C1 segment of cervical spinal cord (tissue), 14 donors: ENCODE measurements at regions not wholly inside any gene's neighbourhood (a gene's known extent, or its start where the extent isn't known, plus 50 kb on each side); places are given as distances from the start of the nearest gene placed in this dataset.

Experiments used
- DNase-seq, 14 donors: peaks; one replicate each; lab custom pipeline; 2025; lab: John Stamatoyannopoulos, UW

DNA sequence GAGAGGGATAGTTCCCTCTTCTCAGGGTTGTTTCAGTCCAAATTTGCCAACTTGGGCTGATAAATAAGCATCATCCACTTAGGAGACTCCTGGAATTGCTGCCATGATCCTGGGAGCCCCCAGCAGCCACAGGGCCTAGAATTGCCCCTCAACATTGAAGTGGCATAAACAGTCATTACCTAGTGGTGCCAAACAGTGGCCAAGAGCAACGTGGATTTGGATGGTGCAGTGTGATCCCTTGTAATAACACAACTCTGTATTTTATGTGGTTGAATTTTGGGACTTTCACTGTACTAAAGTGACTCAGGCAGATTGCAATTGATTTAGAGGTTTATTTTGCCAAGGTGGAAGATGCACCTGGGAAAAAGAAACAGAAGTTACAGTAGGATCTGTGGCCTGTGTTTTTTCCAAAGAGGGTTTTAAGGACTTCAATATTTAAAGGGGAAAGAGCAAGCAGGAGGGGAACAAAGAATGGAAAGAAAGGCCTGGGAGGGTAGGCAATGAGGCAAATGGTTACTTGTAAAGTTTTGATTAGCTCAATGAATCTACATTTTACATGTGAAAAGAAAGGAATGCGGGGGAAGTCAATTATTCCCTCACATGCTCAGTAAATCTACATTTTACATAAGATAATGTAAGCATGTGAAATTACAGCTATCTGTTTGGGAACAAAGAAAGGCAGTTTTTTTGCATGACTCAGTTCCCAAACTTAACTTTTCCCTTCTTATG, 168.0 kb upstream of the NOX3 start:
- no peak for DNase-seq

DNA sequence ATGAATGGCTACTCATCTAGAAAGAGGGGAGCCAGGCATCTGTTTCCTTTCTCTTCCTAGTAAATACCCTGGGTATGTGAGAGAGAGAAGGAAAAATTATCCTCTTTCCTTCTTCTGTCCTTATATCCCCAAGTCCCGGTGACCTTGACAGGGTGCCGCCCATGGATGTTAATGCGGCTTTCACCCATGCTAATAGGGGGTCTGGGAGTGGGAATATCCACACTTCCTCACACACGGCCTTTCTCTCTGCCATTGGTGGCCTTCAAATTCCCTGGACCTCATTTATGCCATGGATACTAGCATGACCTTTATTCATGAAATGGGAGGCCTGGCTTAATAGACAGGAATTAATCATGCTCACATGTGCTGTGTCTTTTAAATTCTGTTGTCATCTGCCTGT, 159.0 kb upstream of the NOX3 start:
- DNase-seq = no peak

DNA sequence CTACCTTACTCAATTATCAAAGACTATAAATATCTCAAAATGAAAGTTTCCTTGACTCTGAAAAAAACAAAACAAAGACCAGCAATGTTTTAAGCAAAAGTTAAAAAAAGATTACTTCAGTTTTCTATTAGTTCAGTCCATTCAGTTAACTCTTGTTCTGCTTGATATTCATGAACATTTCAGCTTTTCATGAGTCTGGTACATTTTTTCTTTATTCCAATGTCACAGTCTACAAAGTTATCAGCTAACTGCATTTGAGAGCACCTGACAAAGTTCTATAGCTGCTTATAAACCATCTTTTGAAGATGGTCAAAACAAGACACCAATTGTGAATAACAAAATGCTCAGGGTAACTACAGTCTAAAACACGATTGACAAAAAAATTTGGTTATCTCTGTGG, 156.1 kb upstream of the NOX3 start:
- DNase-seq = no peak

DNA sequence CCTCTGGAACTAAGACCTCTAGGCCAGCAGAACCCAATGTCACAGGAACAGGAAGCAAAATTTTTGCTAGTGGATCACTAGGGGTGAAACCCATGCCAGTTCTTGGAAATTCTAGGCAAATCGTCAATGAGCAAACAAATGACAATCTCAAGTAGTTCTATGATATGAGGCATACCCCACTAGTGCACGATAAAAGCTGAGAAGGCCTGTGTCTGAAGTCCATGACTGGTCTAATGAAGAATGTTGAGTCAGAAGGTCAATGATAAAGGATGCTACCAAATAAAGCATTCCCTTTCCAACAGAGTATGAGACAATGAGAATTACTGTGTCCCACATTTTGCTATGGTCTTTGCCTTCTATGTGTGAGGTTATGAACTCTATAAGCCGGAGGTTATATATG, 149.4 kb upstream of the NOX3 start:
- no peak for DNase-seq

DNA sequence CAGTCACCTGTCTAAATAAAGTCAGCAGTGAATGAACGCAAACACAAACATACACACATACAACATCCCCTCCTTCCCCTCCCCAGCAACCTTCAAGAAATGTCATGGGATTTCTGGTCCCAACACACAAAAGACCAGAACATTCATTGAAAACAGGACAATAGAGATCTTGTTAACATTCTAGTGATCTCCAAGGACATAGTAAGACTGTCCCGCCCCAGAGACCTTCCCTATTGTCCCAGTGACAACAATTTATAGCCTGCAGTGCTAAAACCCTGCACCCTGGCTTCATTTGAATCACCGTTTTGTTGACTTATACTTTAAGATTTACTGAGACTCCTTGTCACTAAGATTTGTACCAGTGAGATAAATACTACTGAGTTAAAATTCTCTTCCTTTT, 143.9 kb upstream of the NOX3 start:
- peak in 2 of 14 donors; percentile 13 to 29 for DNase-seq

DNA sequence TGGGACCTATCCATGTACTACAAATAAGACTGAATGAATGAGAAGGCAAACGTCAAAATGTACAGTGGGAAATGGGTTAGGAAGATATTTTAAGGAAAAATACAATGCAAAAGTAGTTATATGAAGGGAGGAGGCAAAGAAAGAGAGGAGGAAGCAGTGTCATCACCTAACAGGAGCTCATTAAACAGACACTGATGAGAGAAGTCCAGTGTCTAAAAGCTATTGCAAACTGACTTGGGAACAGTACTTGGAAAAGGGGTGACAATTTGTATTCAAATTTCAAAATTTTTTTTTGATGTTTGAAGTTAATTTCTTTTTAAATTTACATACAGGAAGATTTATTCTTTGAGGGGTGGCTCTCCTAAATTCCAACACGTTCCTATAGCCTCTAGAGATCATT, 143.5 kb upstream of the NOX3 start:
- DNase-seq = no peak

DNA sequence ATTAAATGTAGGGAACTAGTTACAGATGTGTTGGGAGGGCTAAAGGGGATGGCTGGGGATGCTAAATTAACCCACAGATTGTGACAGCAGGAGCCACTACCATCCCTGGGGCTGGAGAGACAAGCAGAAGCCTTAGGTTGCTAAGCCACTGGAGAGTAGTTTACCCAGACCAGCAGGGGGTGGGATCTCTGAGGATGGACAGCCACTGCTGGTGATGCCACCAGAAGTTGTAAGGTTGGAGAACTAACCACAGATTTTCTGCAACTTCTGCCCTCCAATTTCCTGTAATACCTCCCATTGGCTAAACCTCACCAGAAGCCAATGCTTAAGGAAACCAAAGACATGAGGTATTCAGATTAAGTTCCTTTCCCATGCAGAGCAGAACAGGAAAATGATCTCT, 139.6 kb upstream of the NOX3 start:
- no peak for DNase-seq

DNA sequence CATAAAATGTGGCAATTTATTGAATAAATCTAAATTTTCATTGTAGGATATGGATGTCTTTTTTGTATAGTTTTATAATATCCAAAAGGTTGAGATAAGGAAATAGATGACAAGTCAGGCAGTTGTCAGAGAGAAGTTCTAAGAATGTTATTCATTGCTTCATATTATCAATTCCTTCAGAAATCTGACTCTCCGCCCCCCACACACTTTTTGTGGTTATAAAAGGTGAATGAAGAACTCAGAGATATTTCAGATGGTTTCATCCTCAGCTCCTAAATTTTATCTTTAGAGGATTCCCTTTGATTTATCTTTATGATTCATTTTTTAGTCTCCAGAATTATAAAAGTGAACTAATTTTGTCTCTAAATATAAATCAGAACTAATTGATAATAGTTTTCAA, 136.1 kb upstream of the NOX3 start:
- no peak for DNase-seq

DNA sequence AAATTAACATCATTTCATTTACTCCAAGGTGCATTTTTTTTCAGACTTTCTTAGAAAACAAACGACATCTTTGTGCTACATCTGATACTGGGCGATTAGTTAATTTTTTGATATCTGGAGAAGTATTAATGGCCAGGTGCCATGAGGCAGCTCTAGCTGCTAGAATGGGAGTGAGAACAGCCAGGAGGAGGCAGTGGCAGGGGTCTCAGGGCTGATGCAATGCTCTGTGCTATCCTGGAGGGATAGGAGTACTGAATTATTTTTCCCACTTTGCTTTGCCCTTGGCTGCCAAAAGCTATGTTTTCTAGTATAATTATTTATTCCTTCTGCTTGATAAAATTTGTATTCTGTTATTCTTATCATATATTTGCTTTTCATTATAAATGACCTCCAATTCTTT, 133.6 kb upstream of the NOX3 start:
- no peak for DNase-seq

DNA sequence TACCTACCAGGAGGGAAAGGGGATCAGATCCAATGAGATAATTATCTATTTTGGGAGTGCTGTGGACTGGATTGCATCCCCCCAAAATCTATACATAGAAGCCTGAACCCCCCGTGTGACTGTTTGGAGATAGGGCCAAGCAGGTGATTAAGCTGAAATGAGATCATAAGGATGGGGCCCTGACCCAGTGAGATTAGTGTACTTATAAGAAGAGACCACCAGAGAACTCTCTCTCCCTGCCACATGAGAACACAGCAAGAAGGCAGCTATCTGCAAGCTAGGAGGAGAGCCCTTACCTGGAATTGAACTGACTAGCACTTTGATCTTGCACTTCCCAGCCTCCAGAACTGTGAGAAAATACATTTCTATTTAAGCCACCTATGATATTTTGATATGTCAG, 132.2 kb upstream of the NOX3 start:
- DNase-seq = no peak

DNA sequence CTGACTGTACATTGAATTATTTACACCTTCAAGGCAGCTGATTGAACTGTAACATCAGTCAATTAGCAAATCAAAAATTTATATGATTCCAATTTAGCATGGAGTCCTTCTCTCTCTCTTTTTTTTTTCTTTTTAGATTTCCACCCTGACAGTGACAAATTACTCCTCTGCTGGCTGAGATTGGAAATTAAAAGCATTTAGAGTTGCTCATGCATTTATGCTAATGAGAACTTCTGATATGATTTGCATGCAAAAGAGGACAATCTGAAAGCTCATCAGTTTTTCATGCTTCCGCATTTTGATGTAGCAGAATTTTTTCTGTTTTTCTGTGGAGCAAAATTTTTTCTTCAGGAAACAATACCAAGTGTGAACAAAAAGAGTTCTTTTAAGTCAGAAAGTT, 130.5 kb upstream of the NOX3 start:
- DNase-seq = no peak

DNA sequence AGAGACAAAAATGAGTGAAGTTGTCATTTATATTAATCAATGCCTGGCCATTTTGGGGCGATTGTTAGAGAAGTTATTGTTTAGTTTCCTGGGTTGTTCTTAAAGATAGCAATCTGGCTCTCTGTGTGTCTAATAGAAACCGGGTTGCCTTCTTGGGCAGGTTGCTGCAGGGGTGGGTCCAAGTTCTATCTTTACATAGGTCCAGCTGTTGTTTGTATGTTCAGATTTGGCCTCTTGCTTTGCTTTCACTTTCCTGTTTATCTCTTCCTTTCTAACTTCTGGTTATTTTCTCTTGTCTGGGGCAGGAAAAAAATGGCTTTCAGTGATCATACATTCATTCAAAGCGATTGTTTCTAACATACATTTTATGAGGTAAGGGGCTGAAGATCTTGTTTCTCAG, 128.4 kb upstream of the NOX3 start:
- no peak for DNase-seq

DNA sequence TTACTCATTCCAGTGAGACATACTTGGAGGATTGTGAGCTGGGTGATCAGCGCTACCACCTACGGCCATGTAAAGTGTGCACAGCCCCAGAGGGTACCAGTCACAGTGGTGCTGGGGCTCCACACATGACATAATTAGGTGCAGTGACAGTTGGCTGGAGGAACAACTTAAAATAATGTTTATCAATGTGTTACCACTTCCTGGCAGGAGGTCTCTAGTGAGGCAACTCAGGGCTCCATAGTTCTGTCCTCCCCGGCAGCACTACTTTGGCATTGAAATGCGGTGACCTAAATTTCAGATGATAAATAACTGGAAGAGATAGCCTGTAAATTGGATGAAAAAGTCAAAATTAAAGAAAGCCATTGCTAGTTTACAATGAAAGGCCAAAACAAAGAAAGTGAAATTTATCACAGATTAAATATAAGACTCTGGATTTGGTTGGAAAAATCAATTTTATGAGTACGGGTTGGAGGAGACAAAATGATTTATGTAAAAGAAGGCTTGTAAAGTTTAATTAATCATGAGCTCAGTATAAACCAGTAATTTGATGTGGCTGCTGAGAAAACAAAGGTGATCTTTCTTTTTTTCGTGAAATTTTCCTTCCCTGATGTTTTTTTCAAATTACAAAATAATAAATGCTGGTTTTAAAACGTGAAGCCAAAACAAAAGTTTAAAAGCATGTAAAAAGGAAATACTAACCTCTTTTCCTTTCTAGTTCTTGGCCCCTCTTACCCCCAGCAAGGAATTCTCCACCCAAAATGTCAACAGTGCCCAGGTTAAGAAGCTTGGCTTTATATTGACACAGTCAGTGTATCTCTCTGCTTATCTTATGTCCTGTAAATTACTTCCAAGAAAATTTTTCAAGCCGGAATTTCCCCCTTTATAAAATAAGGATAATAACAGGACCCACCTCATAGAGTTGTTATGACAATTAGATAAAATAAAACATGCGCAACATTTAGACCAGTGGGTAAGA, 126.7 kb upstream of the NOX3 start:
- DNase-seq = no peak

DNA sequence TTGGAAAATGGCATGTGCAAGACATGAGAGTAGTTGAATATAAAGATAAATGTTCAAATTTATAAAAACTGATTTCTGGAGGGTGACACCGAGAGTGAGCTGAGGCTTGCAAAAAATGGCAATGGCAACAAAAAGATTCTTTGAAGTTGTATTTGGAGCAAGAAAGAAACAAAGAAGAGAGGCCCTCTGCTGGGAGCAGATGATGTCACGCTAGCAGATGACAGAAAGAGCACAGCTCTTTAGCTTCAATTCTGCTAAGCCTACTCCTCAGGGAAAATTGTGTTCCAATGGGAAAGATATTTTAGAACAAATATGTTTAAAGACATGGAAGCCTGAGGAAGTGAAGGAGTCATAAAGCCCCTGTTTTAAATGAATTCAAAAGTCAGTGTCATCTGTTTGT, 125.3 kb upstream of the NOX3 start:
- DNase-seq = no peak

DNA sequence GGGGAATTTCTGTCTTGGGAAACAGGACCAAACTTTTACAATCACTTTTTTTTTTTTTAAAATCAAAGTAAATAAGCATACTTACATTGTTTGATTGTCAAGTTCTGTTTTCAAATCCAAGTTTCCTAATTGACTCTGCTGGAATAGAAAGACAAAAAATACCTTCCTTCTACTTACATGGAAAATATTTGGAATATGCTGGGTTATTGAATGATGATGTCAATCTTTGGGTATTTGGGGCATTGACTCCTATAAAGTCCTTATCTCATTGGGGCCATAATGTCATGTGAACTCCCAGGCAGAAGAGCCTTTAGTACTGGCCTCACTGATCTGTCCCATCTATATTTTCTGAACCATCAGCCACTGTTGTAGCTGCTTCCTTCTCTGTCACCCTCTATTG, 122.6 kb upstream of the NOX3 start:
- no peak for DNase-seq

DNA sequence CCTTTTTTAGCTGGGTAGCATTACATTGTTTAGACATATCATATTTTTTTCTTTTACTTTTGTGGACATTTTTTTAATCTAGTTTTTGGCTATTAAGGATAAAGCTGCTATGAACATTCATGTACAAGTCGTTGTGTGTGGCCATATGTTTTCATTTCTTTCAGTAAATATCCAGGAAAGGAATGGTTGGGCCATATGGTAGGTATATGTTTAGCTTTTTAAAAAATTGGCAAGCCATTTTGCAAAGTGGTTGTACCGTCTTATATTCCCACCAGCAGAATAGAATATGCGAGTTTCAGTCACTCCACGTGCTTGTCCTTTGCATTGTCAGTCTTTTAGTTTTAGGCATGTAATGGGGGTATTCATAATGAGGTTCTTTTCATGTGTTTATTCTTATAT, 106.3 kb upstream of the NOX3 start:
- no peak for DNase-seq

DNA sequence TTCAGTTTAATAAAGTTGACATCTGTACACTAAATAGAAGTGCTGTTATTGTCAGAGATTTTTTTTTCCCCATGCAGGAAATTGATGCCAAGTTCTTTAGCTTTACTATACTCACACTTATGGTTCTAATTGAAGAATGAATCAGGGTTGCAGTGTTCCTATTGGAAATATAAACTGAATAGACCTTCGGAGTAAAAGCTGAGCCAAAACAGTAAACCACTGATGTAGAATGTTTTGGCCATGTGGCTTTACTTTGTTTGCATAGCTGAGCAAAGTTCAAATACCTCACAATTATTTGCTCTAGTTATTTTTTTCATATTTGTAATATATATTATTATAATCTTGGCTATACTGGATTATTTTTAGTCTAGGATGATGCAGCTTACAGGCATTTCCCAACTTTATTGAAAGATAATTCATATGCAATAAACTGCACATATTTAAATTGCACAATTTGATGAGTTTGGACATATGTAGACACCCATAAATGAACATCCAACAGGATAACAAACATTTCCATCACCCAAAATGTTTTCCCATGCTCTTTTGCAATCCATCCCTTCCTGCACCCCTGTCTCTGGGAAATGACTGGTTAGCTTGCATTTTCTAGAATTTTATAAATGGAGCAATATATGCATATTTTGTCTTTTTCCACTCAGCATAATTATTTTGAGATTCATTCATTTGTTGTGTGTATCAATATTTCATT, 105.8 kb upstream of the NOX3 start:
- DNase-seq = no peak

DNA sequence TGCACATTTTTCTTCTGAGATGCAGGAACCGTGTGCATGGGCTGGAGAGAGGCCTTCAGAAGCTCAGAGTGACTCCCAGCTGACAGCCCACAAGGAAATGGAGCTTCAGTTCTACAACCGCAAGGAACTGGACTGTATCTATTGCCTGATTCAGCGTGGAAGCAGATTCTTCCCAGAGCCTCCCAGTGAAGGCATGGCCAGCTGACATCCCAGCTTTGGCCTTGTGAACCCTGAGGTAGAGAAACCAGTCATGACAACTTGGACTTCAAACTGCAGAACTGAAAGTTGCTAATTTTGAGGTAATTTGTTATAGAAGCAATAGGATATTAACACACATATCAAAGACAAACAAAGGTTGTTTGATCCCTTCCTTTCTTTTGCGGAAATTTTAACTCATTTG, 94.3 kb upstream of the NOX3 start:
- DNase-seq = no peak

DNA sequence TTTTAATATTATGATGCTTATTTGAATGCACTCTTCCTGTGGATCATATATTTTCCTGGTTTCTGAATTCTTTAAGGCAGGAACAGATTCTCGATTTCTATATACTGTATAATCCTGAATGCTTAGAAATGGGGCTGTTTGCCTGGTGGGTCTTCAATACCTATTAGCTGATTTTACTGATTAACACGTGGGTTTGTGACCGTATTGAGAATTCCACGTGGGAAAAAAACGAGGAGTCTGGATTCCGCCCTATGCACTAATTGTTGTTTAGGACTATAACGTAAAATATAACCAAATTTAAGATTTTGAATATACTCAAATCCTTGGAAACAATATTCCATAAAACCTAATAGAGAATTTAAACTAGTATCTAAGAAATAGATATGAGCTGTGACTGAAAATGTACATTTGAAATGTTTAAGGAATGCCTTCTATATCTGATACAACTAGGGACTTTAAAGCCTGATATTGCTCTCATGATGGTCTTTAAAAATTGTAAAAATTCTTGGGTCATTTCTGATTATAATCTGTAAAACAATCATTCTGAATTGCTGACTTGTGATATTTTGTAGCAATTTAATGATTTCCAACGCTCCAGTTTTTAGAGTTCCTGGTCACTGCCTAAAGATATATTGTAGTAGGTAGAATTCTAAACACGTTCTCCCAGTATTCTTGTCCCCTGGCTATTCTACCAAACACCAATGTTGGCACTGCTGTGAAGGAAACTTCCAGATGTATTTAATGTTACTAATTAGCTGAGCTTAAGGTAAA, 93.6 kb upstream of the NOX3 start:
- no peak for DNase-seq

DNA sequence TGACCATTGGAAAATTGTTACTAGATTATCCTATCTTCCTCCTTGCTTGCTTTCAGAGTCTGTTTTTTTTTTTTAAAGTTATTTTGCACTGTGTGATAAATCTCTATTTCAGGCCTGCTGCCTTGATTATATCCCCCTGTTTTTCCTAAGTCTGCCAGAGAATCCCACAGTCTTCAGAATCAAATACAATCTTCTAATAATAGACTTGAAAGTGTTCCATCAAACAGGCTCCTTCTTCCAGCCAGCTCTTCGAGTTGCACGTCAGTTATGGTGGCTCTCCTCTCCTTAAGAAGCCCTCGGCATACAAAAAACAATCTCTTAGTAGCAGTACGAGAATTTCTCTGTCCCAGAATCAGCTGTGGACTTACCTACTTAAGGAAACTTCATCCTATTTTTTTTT, 92.9 kb upstream of the NOX3 start:
- DNase-seq = no peak

DNA sequence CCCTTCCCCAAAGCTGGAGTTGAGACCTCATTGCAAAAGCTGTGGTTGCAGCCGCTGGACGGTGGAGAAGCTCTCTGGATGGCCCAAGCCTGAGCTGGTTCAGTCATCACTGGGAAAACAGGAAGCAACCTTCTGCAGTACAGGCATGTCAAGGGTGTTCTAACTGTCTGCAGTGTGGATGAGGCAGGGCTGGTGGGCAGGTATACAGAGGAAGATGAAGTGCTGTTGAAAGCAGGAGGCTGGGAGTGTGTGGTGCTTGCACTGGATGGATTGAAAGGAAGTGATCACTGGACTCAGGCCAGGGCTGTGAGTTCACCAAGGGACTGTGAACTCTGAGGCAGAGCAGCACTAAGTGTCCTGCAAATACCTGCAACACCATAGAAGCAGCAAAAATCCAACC, 89.0 kb upstream of the NOX3 start:
- DNase-seq = no peak
